ENCODE measurements at regions not wholly inside any gene's neighbourhood (a gene's known extent, or its start where the extent isn't known, plus 50 kb on each side); places are given as distances from the start of the nearest gene placed in this dataset.

- no peak for DNase-seq (ENCODE audit: low read depth, low spot score)
Measured at GRCh38 chr10:124303662-124304418, 114.9 kb downstream of the OAT start.

GRCh38 chr10:124302951-124303505, 115.7 kb downstream of the OAT start:
- DNase-seq (ENCODE audit: low read depth, low spot score), result no peak

GRCh38 chr10:124301736-124302135, 117.0 kb downstream of the OAT start:
- DNase-seq (ENCODE audit: low read depth, low spot score), result no peak

- DNase-seq (ENCODE audit: low read depth, low spot score), result no peak
Measured at GRCh38 chr10:124300735-124301134, 118.0 kb downstream of the OAT start.

GRCh38 chr10:124300224-124300623, 118.5 kb downstream of the OAT start:
- DNase-seq (ENCODE audit: low read depth, low spot score), result no peak

- DNase-seq (ENCODE audit: low read depth, low spot score), result no peak
Measured at GRCh38 chr10:124299696-124300095, 119.0 kb downstream of the OAT start.

- no peak for DNase-seq (ENCODE audit: low read depth, low spot score)
Measured at GRCh38 chr10:124298891-124299290, 119.8 kb downstream of the OAT start.

GRCh38 chr10:124296813-124297788, 121.6 kb downstream of the OAT start:
- DNase-seq (ENCODE audit: low read depth, low spot score), result no peak

DNA sequence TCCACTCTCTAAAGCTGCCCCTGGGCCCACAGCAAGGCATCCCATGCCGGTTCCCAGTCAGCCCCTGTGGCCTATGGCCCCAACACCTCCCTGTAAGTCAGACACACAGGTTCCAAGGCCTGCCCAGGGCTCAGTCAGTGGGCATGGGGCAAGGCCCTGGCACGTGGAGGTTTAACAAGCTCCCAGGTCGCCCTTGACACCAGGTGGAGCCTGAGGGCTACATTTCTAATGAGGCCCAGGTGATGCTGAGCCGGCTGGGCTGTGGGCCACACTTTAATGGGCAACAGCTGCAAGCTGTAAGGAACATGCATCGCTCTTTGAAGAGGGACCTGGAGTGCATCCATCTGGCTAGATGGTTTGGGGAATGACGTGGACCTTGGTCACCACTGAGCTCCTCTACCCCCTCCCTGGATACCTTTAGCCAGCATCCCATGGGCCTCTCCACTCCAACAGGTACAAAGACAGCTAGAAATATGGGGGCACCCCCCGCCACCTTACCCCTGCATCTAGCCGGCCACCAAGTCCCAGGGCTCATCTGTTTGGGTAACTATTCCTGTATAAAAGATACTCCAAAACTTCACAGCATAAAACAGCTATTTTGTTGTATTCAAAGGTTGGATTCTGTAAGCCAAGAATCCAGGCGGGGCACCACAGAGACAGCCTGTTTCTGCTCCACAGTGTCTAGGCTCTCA, 122.5 kb downstream of the OAT start:
- DNase-seq (ENCODE audit: low read depth, low spot score), result peak; percentile 22

GRCh38 chr10:124294811-124295770, 123.6 kb downstream of the OAT start:
- no peak for DNase-seq (ENCODE audit: low read depth, low spot score)

- no peak for DNase-seq (ENCODE audit: low read depth, low spot score)
Measured at GRCh38 chr10:124293616-124294449, 124.9 kb downstream of the OAT start.

DNA sequence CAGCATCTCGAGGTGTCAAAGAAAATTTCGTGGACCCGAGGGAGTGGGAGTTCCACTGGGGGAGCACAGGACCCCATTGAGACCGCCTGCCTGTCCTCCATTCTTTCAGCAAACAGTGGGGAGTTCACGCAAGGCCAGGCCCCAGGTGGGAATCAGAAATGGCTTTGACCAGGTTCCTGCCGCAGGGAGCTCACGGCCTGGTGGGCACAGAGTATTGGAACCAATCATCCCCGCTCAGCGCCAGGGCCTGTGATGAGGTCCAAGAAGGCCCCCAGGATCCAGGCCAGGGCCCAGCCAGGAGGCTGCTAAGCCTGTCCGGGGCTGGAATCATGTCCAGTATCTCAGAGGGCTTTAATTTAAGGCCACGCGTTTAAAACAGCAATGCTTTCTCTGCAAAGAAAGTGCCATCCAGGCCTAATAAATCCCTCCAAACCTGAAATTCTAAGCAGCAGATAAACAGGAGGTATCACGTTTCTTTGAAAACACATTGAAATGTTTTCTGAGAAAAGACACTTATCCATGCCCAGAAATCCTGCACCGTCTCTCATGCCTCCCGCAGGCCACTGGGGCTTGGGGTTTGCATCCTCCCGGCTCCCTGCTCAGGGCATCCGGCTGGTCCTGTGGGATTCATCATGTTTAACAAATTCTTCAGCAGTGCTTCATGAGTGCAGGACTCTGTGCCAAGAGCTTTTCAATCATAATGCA, 125.7 kb downstream of the OAT start:
- DNase-seq (ENCODE audit: low read depth, low spot score), result no peak

DNA sequence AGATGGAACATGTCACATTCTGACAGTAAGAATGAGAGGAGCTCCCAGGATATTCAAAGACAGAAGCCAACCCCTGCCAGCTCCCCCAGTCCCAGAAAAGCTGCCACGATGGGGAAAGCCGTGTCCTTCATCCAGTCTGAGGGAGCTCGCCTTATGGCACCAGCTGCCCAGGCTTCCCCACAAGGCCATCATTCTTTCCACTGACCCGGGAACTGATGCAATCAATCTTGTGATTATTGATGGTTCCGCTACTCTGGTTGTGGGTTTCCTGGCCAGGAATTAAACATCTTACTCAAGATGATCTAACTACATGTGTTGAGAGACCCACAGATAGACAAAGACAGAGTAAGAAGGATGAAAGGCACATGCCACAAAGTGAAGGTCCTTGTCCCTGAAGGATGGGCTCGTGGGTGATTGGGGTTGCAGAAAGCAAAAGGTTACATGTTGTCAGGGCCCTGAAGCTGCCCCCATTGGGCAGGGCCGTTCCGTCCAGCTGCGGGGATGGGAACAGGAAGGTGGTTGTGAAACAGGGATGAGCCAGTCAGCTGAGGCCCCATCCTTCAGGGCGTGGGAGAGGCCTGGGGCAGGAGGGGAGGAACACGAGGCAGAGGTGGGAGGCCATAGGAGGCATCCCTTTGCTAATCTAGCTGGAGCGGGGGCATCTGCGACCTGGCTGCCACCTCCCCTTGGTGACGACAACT, 127.6 kb downstream of the OAT start:
- DNase-seq (ENCODE audit: low read depth, low spot score), result no peak

- peak; percentile 17 for DNase-seq (ENCODE audit: low read depth, low spot score)
Measured at GRCh38 chr10:124289851-124290795, 128.6 kb downstream of the OAT start.

DNA sequence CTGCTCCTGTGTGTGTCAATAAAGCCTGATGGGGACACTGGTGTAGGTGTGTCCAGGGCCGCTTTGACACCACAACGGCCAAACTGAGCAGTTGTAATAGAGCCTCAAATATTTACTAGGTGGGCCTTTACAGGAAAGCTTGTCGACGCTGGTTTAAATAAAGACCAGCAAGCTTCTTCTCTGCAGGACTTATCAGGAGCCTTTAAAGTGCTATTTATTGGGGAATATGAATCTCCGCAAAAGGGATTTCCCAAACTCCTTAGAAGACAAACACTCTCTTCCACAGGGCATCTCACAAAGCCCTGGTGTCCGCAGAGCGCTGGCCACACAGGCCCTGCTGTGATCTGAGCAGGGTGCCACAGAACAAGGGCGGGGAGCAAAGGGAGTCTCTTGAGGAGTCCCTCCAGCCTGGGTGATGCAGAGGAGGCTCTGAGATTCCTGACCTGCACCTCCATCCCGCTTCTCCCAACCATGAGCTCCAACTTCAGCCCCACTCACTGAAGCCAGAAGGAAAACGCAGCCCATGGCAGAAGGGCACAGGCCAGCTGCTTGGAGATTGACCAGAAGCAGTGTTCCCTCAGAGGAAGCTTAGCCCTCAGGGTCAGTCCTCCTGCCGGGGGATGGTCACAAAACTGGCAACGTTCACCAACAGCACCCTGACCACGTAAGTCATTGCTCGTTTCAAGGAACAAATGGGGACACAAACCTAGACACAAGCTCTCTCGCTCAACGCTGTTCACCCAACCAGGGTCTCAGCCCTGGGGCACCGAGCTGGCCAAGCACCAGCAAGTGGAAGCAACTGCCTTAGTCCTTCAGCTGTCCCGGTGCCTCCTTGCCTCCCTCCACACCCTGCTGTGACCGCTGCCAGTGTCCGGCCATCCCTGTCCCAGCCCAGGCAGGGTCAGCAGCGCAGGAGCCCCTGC, 129.5 kb downstream of the OAT start:
- no peak for DNase-seq (ENCODE audit: low read depth, low spot score)

DNA sequence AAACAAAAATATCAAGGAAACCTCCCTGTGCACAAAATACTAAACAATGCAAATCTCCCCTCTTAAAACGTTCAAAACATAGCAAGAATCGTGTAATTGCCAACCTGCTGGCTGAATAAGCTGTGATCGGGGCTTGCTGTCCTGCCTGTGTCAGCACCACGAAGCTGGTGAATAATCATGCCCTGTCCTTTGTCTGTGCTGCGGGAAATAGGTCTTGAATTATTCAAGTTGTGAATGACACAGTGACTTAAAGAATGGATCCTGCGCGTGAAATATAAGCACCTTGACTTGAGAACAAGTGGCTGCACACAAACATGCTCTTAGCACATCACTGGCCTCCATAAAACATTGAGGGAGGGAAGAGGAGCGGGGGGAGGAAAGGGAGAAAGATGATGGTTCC, 130.2 kb downstream of the OAT start:
- DNase-seq (ENCODE audit: low read depth, low spot score), result no peak

Measured in ELF-1 (cell line).